Inflammatory macrophage treated with lipopolysaccharide for 1 hour (primary cell): ENCODE measurements at regions not wholly inside any gene's neighbourhood (a gene's known extent, or its start where the extent isn't known, plus 50 kb on each side); places are given as distances from the start of the nearest gene placed in this dataset.

Experiments
- DNase-seq, 2 donors: peaks; one replicate each; pipeline ENCODE4 v3.0.0-alpha.2; 2020 to 2022

- DNase-seq, result no peak
These were observed 71.8 kb downstream of the C4orf33 start for GRCh38 chr4:129167640-129168260.

GRCh38 chr4:129172181-129172580 is 76.2 kb downstream of the C4orf33 start:
- DNase-seq, result no peak

- no peak for DNase-seq
These were observed 80.9 kb downstream of the C4orf33 start for GRCh38 chr4:129176864-129177263.

GRCh38 chr4:129179276-129179675 is 83.3 kb downstream of the C4orf33 start:
- DNase-seq, result no peak

DNA sequence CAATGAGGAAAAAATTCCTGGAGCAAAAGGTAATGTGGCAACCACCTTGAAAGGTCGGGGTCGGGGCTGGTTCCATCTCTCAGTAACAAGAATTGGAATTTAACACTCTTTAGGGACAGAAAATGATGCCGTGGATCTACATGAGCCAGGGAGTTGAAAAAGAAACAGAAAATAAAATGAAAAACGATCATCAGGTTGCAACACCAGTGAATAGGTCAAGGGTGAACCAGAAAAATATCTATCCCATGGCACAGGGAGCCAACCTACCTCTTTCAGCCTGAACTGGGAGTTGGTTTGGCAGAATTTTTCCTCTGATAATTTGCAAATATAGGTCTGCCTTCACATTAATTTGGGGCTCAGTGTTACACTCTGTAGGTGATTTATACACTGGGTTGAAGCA is 93.7 kb downstream of the C4orf33 start:
- no peak for DNase-seq

- DNase-seq, result no peak
These were observed 97.6 kb downstream of the C4orf33 start for GRCh38 chr4:129193357-129194100.

- no peak for DNase-seq
These were observed 112.5 kb downstream of the C4orf33 start for GRCh38 chr4:129208481-129208880.

DNA sequence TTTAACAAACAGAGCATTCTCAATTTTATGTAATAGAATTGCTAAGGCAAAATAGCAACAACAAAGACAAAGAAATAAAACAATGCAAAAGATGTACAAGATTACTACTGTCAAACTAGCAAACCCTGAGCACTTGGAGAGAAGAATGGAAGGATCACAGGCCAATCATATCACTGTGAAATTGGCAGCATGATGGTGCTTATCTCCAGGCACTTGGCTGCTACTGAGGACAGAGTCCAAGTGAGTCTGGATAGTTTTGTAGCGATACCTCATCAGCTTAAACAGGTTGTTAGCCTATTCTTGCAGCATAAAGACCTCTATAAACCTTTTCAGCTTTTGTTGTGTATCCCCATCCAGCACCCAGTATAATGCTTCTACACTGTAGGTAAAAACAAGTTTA is 117.7 kb downstream of the C4orf33 start:
- no peak for DNase-seq

DNA sequence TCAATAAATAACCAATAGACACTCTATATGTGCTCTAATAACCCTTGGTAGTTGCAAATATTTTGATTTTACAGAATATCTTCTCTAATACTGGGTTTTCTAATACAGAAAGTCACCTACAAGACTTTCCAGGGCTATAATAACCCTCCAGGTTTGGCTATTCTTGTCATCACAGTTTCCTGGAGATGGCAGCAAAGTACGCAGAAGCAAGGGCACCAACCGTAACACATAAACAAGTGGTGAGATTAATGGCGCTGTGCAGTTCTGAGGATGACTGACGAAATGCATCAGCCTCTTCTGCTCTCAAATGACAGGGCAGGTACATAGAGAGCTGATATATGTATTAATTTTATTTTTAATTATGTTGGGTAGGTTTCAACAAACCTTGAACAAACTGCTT is 122.4 kb downstream of the C4orf33 start:
- DNase-seq, result no peak

DNA sequence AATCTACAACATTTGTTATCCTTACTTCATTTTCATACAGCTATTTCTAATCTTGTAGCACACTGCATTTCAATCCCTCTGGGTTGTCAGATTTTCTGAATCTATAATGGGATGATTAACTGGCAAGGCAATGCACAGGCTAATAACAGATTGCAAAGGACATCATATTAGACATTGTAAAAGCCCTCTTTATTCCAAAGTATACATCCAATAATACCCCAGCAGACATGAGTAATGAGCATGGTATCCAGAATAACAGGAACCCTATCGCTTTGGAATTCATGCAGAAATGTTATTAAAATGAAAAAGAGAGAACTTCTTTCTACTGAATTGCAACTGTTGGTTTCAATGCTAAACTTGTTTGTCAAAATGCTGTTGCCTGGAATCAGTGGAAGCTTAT is 122.9 kb downstream of the C4orf33 start:
- DNase-seq, result no peak

DNA sequence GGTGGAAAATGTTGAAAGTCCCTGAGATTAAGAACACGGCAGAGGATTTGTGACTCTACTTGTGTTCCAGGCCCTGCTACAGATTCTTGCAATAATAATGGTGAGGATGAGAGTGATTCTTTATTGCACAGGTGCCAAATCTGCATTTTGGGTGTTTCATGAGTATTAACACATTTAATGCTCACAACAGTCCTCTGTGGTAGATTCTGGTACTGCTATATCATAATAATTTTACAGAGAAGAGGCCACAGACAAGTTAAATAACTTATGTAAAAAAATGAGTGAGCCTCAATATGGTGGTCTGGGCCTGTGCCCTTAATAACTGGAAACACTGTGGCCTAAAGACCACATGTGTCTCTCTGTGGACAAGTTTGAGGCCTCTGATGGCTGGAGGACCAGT is 124.3 kb downstream of the C4orf33 start:
- DNase-seq, result no peak

- DNase-seq, result no peak
These were observed 128.0 kb downstream of the C4orf33 start for GRCh38 chr4:129223945-129224344.

GRCh38 chr4:129230846-129231245 is 134.9 kb downstream of the C4orf33 start:
- no peak for DNase-seq

DNA sequence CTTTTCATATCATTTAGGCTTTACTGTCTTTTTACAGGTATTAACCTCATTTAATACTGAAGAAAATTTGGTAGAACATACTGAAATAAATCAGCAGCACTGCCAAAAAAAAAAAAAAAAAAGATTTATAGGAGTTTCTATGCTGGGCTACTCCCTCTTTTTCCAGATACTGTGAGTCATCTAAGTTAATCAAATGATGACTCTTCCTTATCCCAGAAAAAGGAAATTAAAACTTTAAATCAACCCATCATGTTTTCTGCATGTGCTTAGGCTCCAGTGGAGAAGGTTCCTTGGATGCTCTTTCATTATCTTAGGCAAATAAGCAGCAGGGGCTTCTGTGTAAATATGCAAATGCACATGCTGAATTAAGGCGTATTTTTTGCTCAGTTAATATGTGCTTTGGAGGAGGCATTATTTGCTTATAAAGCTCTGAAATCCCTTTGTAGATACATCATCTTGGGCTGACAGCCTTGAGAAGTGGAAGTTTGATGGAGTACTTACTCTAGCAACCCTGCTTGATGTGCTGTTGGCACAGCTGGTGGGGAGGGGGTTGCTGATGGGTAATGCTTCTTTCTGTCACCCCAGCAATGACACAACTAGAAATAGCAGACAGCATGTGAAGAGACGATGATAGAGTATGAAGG is 136.1 kb downstream of the C4orf33 start:
- no peak for DNase-seq

- DNase-seq, result no peak
These were observed 136.8 kb downstream of the C4orf33 start for GRCh38 chr4:129232589-129233337.

GRCh38 chr4:129233691-129234090 is 137.7 kb downstream of the C4orf33 start:
- no peak for DNase-seq

GRCh38 chr4:129236351-129236750 is 140.4 kb downstream of the C4orf33 start:
- no peak for DNase-seq

DNA sequence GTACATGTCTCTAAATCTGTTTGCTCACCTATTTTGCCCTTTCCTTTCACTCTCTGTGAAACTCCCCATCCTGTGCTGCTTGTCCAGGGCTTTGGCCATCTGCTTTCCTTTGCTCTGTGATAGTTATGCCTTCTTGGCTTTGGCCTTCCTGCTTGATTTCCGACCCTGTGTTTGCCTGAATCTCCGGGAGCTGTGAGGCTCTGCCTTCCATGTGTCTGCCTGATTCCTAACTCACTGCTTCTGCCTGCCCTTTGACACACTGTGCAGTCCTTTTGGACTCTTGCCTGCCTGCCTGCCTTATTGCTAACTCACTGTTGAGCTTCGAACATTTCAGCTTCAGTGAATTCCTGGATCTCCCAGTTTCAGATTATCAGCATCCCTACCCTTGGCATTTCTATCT is 143.1 kb downstream of the C4orf33 start:
- DNase-seq, result no peak

- DNase-seq, result no peak
These were observed 144.9 kb downstream of the C4orf33 start for GRCh38 chr4:129240816-129241215.

GRCh38 chr4:129246145-129246544 is 150.2 kb downstream of the C4orf33 start:
- DNase-seq, result no peak

DNA sequence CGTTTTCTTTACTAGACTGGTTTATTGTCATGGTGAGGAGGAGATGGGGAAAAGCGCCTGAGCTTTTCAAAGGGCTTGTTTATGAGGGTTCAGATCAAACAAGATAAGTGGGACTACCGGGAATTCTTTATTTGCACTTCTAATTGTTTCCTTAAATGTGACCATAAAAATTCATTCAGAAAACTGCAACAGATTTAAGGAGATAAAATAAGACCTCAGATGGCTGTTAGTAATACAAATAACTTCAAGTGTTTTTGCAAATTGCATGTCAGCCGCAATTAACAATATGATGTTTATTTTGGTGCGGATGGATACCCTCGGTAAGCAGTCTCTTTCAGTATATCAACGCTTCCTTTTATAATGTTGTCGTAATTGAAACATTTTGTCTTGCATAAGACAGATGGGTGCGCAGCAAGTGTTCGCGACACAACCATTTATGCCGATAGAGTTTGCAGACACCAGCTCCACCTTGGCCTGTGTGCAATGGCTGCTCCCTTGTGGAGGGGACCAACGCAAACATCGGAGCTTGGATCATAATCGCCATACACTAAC is 151.0 kb downstream of the C4orf33 start:
- no peak for DNase-seq

DNA sequence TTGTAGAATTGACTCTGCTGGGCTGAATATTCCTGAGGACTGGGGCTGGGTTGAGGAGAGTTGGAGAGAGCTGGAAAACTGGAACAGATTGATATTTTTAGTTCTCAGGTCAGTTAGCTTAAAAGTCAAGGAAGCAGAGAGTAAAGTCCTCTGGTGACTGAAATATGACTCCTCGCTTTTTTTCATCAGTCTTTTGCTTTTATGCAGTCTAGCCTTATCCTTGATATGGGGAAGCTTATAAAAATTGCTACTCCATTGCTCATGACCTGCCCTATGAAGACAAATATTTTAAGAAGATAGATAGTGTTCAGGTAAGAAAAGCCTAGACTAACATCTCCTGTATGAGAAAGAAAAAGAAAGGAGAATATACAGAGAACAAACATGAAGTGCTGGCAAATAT is 152.7 kb downstream of the C4orf33 start:
- DNase-seq, result no peak

- DNase-seq, result no peak
These were observed 158.2 kb downstream of the C4orf33 start for GRCh38 chr4:129254126-129254525.
